ENCODE measurements at regions not wholly inside any gene's neighbourhood (a gene's known extent, or its start where the extent isn't known, plus 50 kb on each side); places are given as distances from the start of the nearest gene placed in this dataset.

GRCh38 chr3:30438126-30438525, 168.3 kb upstream of the TGFBR2 start:
- dilution Hi-C loops (cut with MboI; ENCODE audit: extremely low pct_ligation_motif_present, low sequenced_read_pairs): no loop called here
- H2AFZ ChIP-seq (ENCODE audit: control insufficient read depth, low read length): no peak overlapping the region
- H3K4me1 ChIP-seq (ENCODE audit: control insufficient read depth, extremely low read depth, insufficient read depth, low read length): no peaks in the 10 kb centered on the region
- no peak for DNase-seq (ENCODE audit: low read depth, low spot score)
- H3K79me2 ChIP-seq (ENCODE audit: control insufficient read depth, insufficient read depth, low read length): no peaks in the 10 kb centered on the region
- TF ChIP-seq EZH2 (IDR thresholded peaks at IDR 0.05; ENCODE audit: low read length): no peak
- TF ChIP-seq, protein P1, sequence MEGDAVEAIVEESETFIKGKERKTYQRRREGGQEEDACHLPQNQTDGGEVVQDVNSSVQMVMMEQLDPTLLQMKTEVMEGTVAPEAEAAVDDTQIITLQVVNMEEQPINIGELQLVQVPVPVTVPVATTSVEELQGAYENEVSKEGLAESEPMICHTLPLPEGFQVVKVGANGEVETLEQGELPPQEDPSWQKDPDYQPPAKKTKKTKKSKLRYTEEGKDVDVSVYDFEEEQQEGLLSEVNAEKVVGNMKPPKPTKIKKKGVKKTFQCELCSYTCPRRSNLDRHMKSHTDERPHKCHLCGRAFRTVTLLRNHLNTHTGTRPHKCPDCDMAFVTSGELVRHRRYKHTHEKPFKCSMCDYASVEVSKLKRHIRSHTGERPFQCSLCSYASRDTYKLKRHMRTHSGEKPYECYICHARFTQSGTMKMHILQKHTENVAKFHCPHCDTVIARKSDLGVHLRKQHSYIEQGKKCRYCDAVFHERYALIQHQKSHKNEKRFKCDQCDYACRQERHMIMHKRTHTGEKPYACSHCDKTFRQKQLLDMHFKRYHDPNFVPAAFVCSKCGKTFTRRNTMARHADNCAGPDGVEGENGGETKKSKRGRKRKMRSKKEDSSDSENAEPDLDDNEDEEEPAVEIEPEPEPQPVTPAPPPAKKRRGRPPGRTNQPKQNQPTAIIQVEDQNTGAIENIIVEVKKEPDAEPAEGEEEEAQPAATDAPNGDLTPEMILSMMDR (optimal IDR thresholded peaks at IDR 0.05 in 1 of 3, IDR thresholded peaks at IDR 0.05 in 1 of 3, conservative IDR thresholded peaks at IDR 0.05 in 1 of 3; ENCODE audit: extremely low read depth in 1 of 3, insufficient read depth in 2 of 3, low read length in 3 of 3): no peak
- no peak overlapping the region for H3K4me2 ChIP-seq (ENCODE audit: control insufficient read depth, extremely low read depth, insufficient read depth, low read depth, low read length)
- H3K36me3 ChIP-seq (ENCODE audit: control insufficient read depth in 2 of 2, extremely low read depth in 1 of 2, insufficient read depth in 2 of 2, low read length in 2 of 2): no peaks in the 10 kb centered on the region
- no peak for FAIRE-seq
- H3K27ac ChIP-seq (ENCODE audit: control insufficient read depth, insufficient read depth, low read length): no peak overlapping the region
- no peaks in the 10 kb centered on the region for H3K27me3 ChIP-seq (ENCODE audit: control insufficient read depth, extremely low read depth, insufficient read depth, low read length)
- no peak overlapping the region for H3K4me3 ChIP-seq (ENCODE audit: control insufficient read depth in 2 of 3, extremely low read depth in 1 of 3, insufficient read depth in 2 of 3, low read depth in 1 of 3, low read length in 3 of 3)
- no peaks in the 10 kb centered on the region for H3K9me3 ChIP-seq (ENCODE audit: control insufficient read depth, low read depth, low read length)
- no peaks in the 10 kb centered on the region for H3K9me1 ChIP-seq (ENCODE audit: control insufficient read depth, extremely low read depth, insufficient read depth, low read length)
- H4K20me1 ChIP-seq (ENCODE audit: control insufficient read depth, extremely low read depth, insufficient read depth, low read length): no peaks in the 10 kb centered on the region
- no peak overlapping the region for H3K9ac ChIP-seq (ENCODE audit: control insufficient read depth, extremely low read depth, insufficient read depth, low read length)

DNA sequence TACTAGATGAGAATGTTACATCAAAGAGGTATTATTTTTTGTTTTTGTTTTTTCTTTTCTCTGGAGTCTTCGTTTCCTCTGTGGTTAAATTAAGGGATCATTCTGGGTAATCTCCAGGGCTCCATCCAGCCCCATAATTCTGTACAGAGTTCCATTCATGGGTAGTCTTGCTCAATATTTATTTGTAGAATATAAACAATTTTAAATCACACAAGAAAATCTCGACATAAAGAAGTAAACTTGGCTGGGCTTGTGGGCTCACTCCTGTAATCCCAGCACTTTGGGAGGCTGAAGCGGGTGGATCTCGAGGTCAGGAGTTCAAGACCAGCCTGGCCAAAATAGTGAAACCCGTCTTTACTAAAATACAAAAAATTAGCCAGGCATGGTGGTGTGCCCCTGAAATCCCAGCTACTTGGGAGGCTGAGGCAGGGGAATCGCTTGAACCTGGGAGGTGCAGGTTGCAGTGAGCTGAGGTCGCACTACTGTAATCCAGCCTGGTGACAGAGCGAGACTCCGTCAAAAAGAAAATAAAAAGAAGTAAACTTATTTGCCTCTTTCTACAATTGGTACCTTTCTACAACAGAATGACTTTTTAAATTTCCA, 166.8 kb upstream of the TGFBR2 start:
- Histone ChIP-seq H3K4me3 (ENCODE audit: control insufficient read depth in 2 of 3, extremely low read depth in 1 of 3, insufficient read depth in 2 of 3, low read depth in 1 of 3, low read length in 3 of 3) (no peak overlapping the region), H3K27me3 (ENCODE audit: control insufficient read depth, extremely low read depth, insufficient read depth, low read length) (no peaks in the 10 kb centered on the region), H3K9me3 (ENCODE audit: control insufficient read depth, low read depth, low read length) (no peaks in the 10 kb centered on the region), H3K9ac (ENCODE audit: control insufficient read depth, extremely low read depth, insufficient read depth, low read length) (no peak overlapping the region), H2AFZ (ENCODE audit: control insufficient read depth, low read length) (no peak overlapping the region), H3K36me3 (ENCODE audit: control insufficient read depth in 2 of 2, extremely low read depth in 1 of 2, insufficient read depth in 2 of 2, low read length in 2 of 2) (no peaks in the 10 kb centered on the region), H3K9me1 (ENCODE audit: control insufficient read depth, extremely low read depth, insufficient read depth, low read length) (no peaks in the 10 kb centered on the region), H3K4me2 (ENCODE audit: control insufficient read depth, extremely low read depth, insufficient read depth, low read depth, low read length) (no peak overlapping the region), H3K79me2 (ENCODE audit: control insufficient read depth, insufficient read depth, low read length) (no peaks in the 10 kb centered on the region), H3K4me1 (ENCODE audit: control insufficient read depth, extremely low read depth, insufficient read depth, low read length) (no peaks in the 10 kb centered on the region), H4K20me1 (ENCODE audit: control insufficient read depth, extremely low read depth, insufficient read depth, low read length) (no peaks in the 10 kb centered on the region), H3K27ac (ENCODE audit: control insufficient read depth, insufficient read depth, low read length) (no peak overlapping the region)
- DNase-seq (ENCODE audit: low read depth, low spot score) (no peak), FAIRE-seq (no peak)
- TF ChIP-seq, protein P1 (optimal IDR thresholded peaks at IDR 0.05 in 1 of 3, IDR thresholded peaks at IDR 0.05 in 1 of 3, conservative IDR thresholded peaks at IDR 0.05 in 1 of 3; ENCODE audit: extremely low read depth in 1 of 3, insufficient read depth in 2 of 3, low read length in 3 of 3): no peak
- TF ChIP-seq EZH2 (IDR thresholded peaks at IDR 0.05; ENCODE audit: low read length): no peak
- dilution Hi-C loops (cut with MboI; ENCODE audit: extremely low pct_ligation_motif_present, low sequenced_read_pairs): no loop called here
